HCT116 (cell line): ENCODE measurements at regions not wholly inside any gene's neighbourhood (a gene's known extent, or its start where the extent isn't known, plus 50 kb on each side); places are given as distances from the start of the nearest gene placed in this dataset.

Experiments used
- ATAC-seq: fragments of 200-7000 bp; cut with Tn5 transposase; 2 replicates; pipeline ENCODE4 v1.9.1; 2020; ENCODE audit warnings: mild to moderate bottlenecking, moderate library complexity
- BruUV-seq: library from RNA; stranded (reverse); fragments of 400-500 nt; replicated peaks from 2 replicates; lab custom pipeline; 2021; lab: Mats Ljungman, UMichigan
- CTCF ChIA-PET: fragments of 300-600 bp; sonication (Branson Sonifier 250); formaldehyde crosslinking; loops from one replicate; lab custom pipeline; 2021; ENCODE audit warnings: antibody characterized with exemption; lab: Charles Lee
- POLR2A ChIA-PET: fragments of 300-600, 350-600 bp; sonication (Branson Sonifier 250); formaldehyde crosslinking; loops from one replicate; lab custom pipeline; 2021; ENCODE audit warnings: antibody characterized with exemption; lab: Charles Lee
- RAD21 ChIA-PET, 2 experiments: fragments of 300-600 bp; sonication (Branson Sonifier 250); formaldehyde crosslinking; loops; one replicate each; lab custom pipeline; 2023; ENCODE audit warnings: low total read pairs in 2 of 2; ENCODE audit not compliant: uncharacterized antibody in 2 of 2, unreplicated experiment in 2 of 2, low non-redundant PET in 1 of 2; lab: Charles Lee
- DNase-seq: peaks from one replicate; pipeline ENCODE4 v3.0.0-alpha.2; 2010; ENCODE audit warnings: low read depth, low spot score
- H2AFZ ChIP-seq: fragments of 200-600 bp; shearing (Covaris generic), sonication (generic); 2 replicates; pipeline ENCODE4 v1.6.1; 2017; ENCODE audit warnings: low read depth, mixed run types, mixed read lengths, antibody characterized with exemption, low read length; ENCODE audit not compliant: poor library complexity, severe bottlenecking
- H3K27ac ChIP-seq: 2 replicates; pipeline ENCODE4 v1.5.1; 2012; ENCODE audit warnings: low read depth, low read length
- H3K27me3 ChIP-seq: fragments of 200-600 bp; sonication (generic); 2 replicates; pipeline ENCODE4 v1.6.1; 2016; ENCODE audit warnings: mixed run types, low read length, mixed read lengths; ENCODE audit not compliant: insufficient read depth
- H3K36me3 ChIP-seq, 2 experiments: fragments of 200-500 bp in 1 of 2; fragments of 200-600 bp in 1 of 2; sonication (Bioruptor generic) in 1 of 2; sonication (generic) in 1 of 2; 2 replicates each; pipeline versions ENCODE4 v1.5.1 to v1.6.1; 2014 to 2016; ENCODE audit warnings: low read length in 2 of 2, inconsistent platforms in 1 of 2, mixed read lengths in 1 of 2, mixed run types in 1 of 2; ENCODE audit not compliant: insufficient read depth in 2 of 2, control insufficient read depth in 1 of 2
- H3K4me1 ChIP-seq, 2 experiments: fragments of 200-600 bp in 1 of 2; sonication (generic) in 1 of 2; 2 replicates each; pipeline versions ENCODE4 v1.5.1 to v1.6.1; 2012 to 2017; ENCODE audit warnings: low read length in 2 of 2, inconsistent platforms in 1 of 2, mild to moderate bottlenecking in 1 of 2, mixed read lengths in 1 of 2, mixed run types in 1 of 2, moderate library complexity in 1 of 2; ENCODE audit not compliant: insufficient read depth in 2 of 2, control insufficient read depth in 1 of 2
- H3K4me2 ChIP-seq: fragments of 200-600 bp; sonication (generic); 2 replicates; pipeline ENCODE4 v1.6.1; 2017; ENCODE audit warnings: mixed run types, low read length, mixed read lengths
- H3K4me3 ChIP-seq, 2 experiments: fragments of 200-600 bp in 1 of 2; sonication (generic) in 1 of 2; replicated peaks in 1 of 2; 2 replicates each; pipeline ENCODE4 v1.5.1; 2011 to 2016; ENCODE audit warnings: low read length in 2 of 2, control low read depth in 1 of 2, low read depth in 1 of 2, mild to moderate bottlenecking in 1 of 2, mixed read lengths in 1 of 2, mixed run types in 1 of 2
- H3K79me2 ChIP-seq: fragments of 200-600 bp; sonication (generic); 2 replicates; pipeline ENCODE4 v1.6.1; 2017; ENCODE audit warnings: mild to moderate bottlenecking, mixed run types, low read length, moderate library complexity, mixed read lengths; ENCODE audit not compliant: insufficient read depth
- H3K9ac ChIP-seq: fragments of 200-600 bp; sonication (generic); 2 replicates; pipeline ENCODE4 v1.6.1; 2016; ENCODE audit warnings: low read length, mixed read lengths
- H3K9me2 ChIP-seq: fragments of 200-600 bp; sonication (generic), shearing (Covaris generic); 2 replicates; pipeline ENCODE4 v1.6.1; 2017; ENCODE audit warnings: mixed run types, mild to moderate bottlenecking, moderate library complexity; ENCODE audit not compliant: insufficient read depth
- H3K9me3 ChIP-seq, 2 experiments: fragments of 200-500 bp in 1 of 2; fragments of 200-600 bp in 1 of 2; sonication (Bioruptor generic) in 1 of 2; sonication (generic) in 1 of 2; 2 replicates each; pipeline ENCODE4 v1.6.1; 2014 to 2017; ENCODE audit warnings: low read length in 2 of 2, mixed read lengths in 2 of 2, inconsistent platforms in 1 of 2, low read depth in 1 of 2, mild to moderate bottlenecking in 1 of 2, mixed run types in 1 of 2, moderate library complexity in 1 of 2; ENCODE audit not compliant: control insufficient read depth in 1 of 2, insufficient read depth in 1 of 2
- H4K20me1 ChIP-seq: fragments of 200-600 bp; sonication (generic), shearing (Covaris generic); 2 replicates; pipeline ENCODE4 v1.6.1; 2017; ENCODE audit warnings: mixed run types, mild to moderate bottlenecking, moderate library complexity; ENCODE audit not compliant: insufficient read depth
- CEBPB ChIP-seq: IDR thresholded peaks from 2 replicates; pipeline ENCODE4 v1.6.1; 2012; ENCODE audit warnings: low read depth
- CTCF ChIP-seq, 3 experiments: fragments of 200-600 bp in 1 of 3; sonication (generic) in 1 of 3; IDR thresholded peaks in 2 of 3; conservative IDR thresholded peaks in 1 of 3; 2 replicates each; pipeline ENCODE4 v1.5.1; 2012 to 2017; ENCODE audit warnings: low read depth in 2 of 3, low read length in 2 of 3, antibody characterized with exemption in 1 of 3, borderline replicate concordance in 1 of 3, control low read depth in 1 of 3, mild to moderate bottlenecking in 1 of 3, mixed read lengths in 1 of 3, mixed run types in 1 of 3, moderate library complexity in 1 of 3; ENCODE audit not compliant: insufficient read depth in 1 of 3
- EGR1 ChIP-seq: IDR thresholded peaks from 2 replicates; pipeline ENCODE4 v1.6.1; 2012; ENCODE audit warnings: low read depth
- EZH2 ChIP-seq: fragments of 200-600 bp; sonication (generic); IDR thresholded peaks from 2 replicates; pipeline ENCODE4 v1.6.1; 2017; ENCODE audit warnings: antibody characterized with exemption, mixed run types
- JUND ChIP-seq: IDR thresholded peaks from 2 replicates; pipeline ENCODE4 v1.6.1; 2012
- POLR2A ChIP-seq: IDR thresholded peaks from 2 replicates; pipeline ENCODE4 v1.7.0; 2011; ENCODE audit warnings: borderline replicate concordance; ENCODE audit not compliant: insufficient read depth, insufficient read length; ENCODE audit errors: extremely low read depth
- POLR2AphosphoS5 ChIP-seq: IDR thresholded peaks from 2 replicates; pipeline ENCODE4 v1.6.1; 2011; ENCODE audit warnings: mild to moderate bottlenecking, low read depth, low read length, moderate library complexity
- SIN3A ChIP-seq: IDR thresholded peaks from 2 replicates; pipeline ENCODE4 v1.6.1; 2012; ENCODE audit warnings: low read depth
- SRF ChIP-seq: IDR thresholded peaks from 2 replicates; pipeline ENCODE4 v1.6.1; 2012; ENCODE audit warnings: low read depth
- TCF7L2 ChIP-seq: IDR thresholded peaks from 2 replicates; pipeline ENCODE4 v1.7.0; 2011; ENCODE audit warnings: borderline replicate concordance, inconsistent platforms; ENCODE audit not compliant: insufficient read depth, insufficient read length; ENCODE audit errors: extremely low read depth
- YY1 ChIP-seq: IDR thresholded peaks from 2 replicates; pipeline ENCODE4 v1.6.1; 2011; ENCODE audit warnings: low read length, low read depth, moderate library complexity, mild to moderate bottlenecking; ENCODE audit not compliant: insufficient replicate concordance; ENCODE audit errors: extremely low read depth
- ZNF274 ChIP-seq: fragments of 200-500 bp; sonication (Bioruptor generic); IDR thresholded peaks from 2 replicates; pipeline ENCODE4 v1.6.1; 2014; ENCODE audit warnings: mild to moderate bottlenecking, low read depth, low read length, inconsistent platforms
- intact Hi-C: fragments of 100-400 bp; cut with micrococcal nuclease; formaldehyde crosslinking; loops from 2 replicates; pipeline ENCODE4 v1.10.0; 2022
- TF ChIP-seq, protein P1 (sequence below): IDR thresholded peaks from 2 replicates; pipeline ENCODE4 v1.6.1; 2012; ENCODE audit warnings: low read depth
- TF ChIP-seq, protein P2 (sequence below): IDR thresholded peaks from 2 replicates; pipeline ENCODE4 v1.6.1; 2012
- TF ChIP-seq, protein P3 (sequence below): IDR thresholded peaks from 2 replicates; pipeline ENCODE4 v1.6.1; 2011; ENCODE audit warnings: mild to moderate bottlenecking, low read length, moderate library complexity; ENCODE audit not compliant: insufficient replicate concordance; ENCODE audit errors: extremely low read depth

DNA sequence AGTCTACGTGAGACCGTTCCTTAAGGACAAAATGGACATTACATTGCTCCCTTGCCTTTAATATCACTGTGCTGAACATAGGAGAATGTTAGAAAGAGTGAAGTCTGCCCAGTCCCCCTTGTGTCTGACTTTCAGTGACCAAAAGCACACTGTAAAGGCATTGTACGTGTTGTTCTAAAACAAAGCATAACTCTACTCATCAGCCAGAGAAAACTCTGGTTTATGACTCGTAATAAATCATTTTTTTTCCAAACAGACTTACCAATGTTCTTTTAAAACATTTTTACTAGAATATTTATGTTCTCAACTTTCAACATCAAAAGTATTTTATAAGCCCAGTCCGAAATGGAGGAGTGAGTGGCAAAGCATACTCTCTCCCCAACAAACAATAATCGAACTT, 262.5 kb downstream of the GJA1 start (continued):
- TF ChIP-seq, protein P1, sequence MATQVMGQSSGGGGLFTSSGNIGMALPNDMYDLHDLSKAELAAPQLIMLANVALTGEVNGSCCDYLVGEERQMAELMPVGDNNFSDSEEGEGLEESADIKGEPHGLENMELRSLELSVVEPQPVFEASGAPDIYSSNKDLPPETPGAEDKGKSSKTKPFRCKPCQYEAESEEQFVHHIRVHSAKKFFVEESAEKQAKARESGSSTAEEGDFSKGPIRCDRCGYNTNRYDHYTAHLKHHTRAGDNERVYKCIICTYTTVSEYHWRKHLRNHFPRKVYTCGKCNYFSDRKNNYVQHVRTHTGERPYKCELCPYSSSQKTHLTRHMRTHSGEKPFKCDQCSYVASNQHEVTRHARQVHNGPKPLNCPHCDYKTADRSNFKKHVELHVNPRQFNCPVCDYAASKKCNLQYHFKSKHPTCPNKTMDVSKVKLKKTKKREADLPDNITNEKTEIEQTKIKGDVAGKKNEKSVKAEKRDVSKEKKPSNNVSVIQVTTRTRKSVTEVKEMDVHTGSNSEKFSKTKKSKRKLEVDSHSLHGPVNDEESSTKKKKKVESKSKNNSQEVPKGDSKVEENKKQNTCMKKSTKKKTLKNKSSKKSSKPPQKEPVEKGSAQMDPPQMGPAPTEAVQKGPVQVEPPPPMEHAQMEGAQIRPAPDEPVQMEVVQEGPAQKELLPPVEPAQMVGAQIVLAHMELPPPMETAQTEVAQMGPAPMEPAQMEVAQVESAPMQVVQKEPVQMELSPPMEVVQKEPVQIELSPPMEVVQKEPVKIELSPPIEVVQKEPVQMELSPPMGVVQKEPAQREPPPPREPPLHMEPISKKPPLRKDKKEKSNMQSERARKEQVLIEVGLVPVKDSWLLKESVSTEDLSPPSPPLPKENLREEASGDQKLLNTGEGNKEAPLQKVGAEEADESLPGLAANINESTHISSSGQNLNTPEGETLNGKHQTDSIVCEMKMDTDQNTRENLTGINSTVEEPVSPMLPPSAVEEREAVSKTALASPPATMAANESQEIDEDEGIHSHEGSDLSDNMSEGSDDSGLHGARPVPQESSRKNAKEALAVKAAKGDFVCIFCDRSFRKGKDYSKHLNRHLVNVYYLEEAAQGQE = no peak
- TF ChIP-seq, protein P2, sequence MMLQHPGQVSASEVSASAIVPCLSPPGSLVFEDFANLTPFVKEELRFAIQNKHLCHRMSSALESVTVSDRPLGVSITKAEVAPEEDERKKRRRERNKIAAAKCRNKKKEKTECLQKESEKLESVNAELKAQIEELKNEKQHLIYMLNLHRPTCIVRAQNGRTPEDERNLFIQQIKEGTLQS = no peak
- no peak for TF ChIP-seq POLR2A

DNA sequence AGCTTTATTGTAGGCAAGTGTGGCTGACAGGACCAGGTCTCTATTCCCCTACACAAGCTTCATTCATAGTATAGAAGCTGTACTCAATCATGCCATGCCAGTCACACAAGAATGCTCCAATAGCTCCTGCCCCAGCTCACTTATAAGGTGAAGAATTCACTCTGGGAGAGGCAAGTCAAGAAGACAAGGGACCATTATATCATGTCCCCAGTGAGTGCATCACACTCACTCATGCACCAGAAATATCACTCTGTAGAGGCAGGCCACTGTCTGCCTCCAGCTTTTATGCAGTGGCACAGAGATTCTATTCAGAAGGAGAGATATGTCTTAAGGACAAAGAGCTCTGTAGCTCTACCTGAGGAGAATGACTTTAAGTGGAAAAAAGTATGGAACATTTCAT, 263.2 kb downstream of the GJA1 start:
- POLR2A ChIA-PET = no interaction called here
- no peak overlapping the region for H3K27ac ChIP-seq
- peaks cover 0 to 9% of the 10 kb centered on the region in 2 experiments; a peak in 2 of 4 replicates for H3K4me1 ChIP-seq
- TF ChIP-seq CEBPB = no peak
- TF ChIP-seq EZH2 = no peak
- TF ChIP-seq JUND = no peak
- no peak for TF ChIP-seq TCF7L2
- no peak for TF ChIP-seq POLR2AphosphoS5
- no peak for TF ChIP-seq EGR1
- TF ChIP-seq SIN3A = no peak
- TF ChIP-seq POLR2A = no peak
- TF ChIP-seq CTCF (IDR thresholded peaks at IDR 0.05 in 2 of 3, conservative IDR thresholded peaks at IDR 0.05 in 1 of 3; ENCODE audit: borderline replicate concordance in 1 of 3, insufficient read depth in 1 of 3, low read depth in 2 of 3, low read length in 2 of 3) = no peak
- TF ChIP-seq, protein P3, sequence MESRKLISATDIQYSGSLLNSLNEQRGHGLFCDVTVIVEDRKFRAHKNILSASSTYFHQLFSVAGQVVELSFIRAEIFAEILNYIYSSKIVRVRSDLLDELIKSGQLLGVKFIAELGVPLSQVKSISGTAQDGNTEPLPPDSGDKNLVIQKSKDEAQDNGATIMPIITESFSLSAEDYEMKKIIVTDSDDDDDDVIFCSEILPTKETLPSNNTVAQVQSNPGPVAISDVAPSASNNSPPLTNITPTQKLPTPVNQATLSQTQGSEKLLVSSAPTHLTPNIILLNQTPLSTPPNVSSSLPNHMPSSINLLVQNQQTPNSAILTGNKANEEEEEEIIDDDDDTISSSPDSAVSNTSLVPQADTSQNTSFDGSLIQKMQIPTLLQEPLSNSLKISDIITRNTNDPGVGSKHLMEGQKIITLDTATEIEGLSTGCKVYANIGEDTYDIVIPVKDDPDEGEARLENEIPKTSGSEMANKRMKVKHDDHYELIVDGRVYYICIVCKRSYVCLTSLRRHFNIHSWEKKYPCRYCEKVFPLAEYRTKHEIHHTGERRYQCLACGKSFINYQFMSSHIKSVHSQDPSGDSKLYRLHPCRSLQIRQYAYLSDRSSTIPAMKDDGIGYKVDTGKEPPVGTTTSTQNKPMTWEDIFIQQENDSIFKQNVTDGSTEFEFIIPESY = no peak
- TF ChIP-seq ZNF274 = no peak
- TF ChIP-seq SRF = no peak
- TF ChIP-seq YY1 = no peak

More for the DNA sequence above, 263.2 kb downstream of the GJA1 start:
- no peak overlapping the region for H3K9ac ChIP-seq
- intact Hi-C loops = no loop called here
- CTCF ChIA-PET = no interaction called here
- ATAC-seq = no peak
- H3K4me2 ChIP-seq = no peak overlapping the region
- H2AFZ ChIP-seq = no peak overlapping the region
- H3K9me2 ChIP-seq = no peaks in the 10 kb centered on the region
- H3K36me3 ChIP-seq = no peaks in the 10 kb centered on the region
- no peaks in the 10 kb centered on the region for H3K27me3 ChIP-seq
- RAD21 ChIA-PET = no interaction called here
- BruUV-seq = no TSS peak
- no peak for DNase-seq
- H3K9me3 ChIP-seq = no peaks in the 10 kb centered on the region
- H3K4me3 ChIP-seq = no peak overlapping the region
- no peaks in the 10 kb centered on the region for H4K20me1 ChIP-seq
- no peaks in the 10 kb centered on the region for H3K79me2 ChIP-seq
